ENCODE measurements at regions not wholly inside any gene's neighbourhood (a gene's known extent, or its start where the extent isn't known, plus 50 kb on each side); places are given as distances from the start of the nearest gene placed in this dataset.

- H3K4me3 ChIP-seq (ENCODE audit: low read depth in 1 of 2, low read length in 2 of 2): no peak overlapping the region
- H3K9me3 ChIP-seq (ENCODE audit: low read length): no peaks in the 10 kb centered on the region
- H3K27ac ChIP-seq (ENCODE audit: low read depth, low read length): no peak overlapping the region
- H3K9ac ChIP-seq (ENCODE audit: low read length): no peak overlapping the region
- H3K4me1 ChIP-seq (ENCODE audit: insufficient read depth, low read length): peaks cover 20% of the 10 kb centered on the region
- no peaks in the 10 kb centered on the region for H3K36me3 ChIP-seq (ENCODE audit: insufficient read depth, low read length)
- no peaks in the 10 kb centered on the region for H3K27me3 ChIP-seq (ENCODE audit: control insufficient read depth in 1 of 2, insufficient read depth in 2 of 2, low read length in 2 of 2)
Measured at GRCh38 chr15:39447346-39447745, 133.5 kb upstream of the THBS1 start.

DNA sequence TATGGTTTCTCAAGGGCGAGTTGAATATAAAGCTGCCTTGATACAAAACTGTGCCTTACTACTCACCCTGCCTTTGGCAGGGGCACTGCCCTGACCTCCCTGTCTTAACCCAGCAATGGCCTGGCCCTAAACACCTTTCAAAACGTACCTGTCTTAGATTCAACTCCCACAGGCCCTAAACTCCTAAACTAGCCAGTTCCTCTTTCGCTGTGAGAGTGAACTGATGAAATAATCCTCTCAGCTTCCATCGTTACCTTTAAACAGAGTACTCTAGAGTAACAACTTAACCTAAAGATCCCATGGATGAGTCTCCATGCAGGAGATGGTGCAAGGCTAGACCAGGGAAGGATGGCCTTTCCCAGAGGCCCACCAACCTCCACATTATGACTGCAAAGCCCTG lies 133.0 kb upstream of the THBS1 start:
- Histone ChIP-seq H3K4me3 (ENCODE audit: low read depth in 1 of 2, low read length in 2 of 2) (no peak overlapping the region), H3K36me3 (ENCODE audit: insufficient read depth, low read length) (no peaks in the 10 kb centered on the region), H3K9ac (ENCODE audit: low read length) (no peak overlapping the region), H3K27me3 (ENCODE audit: control insufficient read depth in 1 of 2, insufficient read depth in 2 of 2, low read length in 2 of 2) (no peaks in the 10 kb centered on the region), H3K9me3 (ENCODE audit: low read length) (no peaks in the 10 kb centered on the region), H3K27ac (ENCODE audit: low read depth, low read length) (no peak overlapping the region), H3K4me1 (ENCODE audit: insufficient read depth, low read length) (peaks cover 20% of the 10 kb centered on the region)

GRCh38 chr15:39448409-39448808 lies 132.5 kb upstream of the THBS1 start:
- no peaks in the 10 kb centered on the region for H3K27me3 ChIP-seq (ENCODE audit: control insufficient read depth in 1 of 2, insufficient read depth in 2 of 2, low read length in 2 of 2)
- H3K27ac ChIP-seq (ENCODE audit: low read depth, low read length): no peak overlapping the region
- H3K4me3 ChIP-seq (ENCODE audit: low read depth in 1 of 2, low read length in 2 of 2): no peak overlapping the region

GRCh38 chr15:39451121-39451688 lies 129.7 kb upstream of the THBS1 start:
- Histone ChIP-seq H3K27me3 (ENCODE audit: control insufficient read depth in 1 of 2, insufficient read depth in 2 of 2, low read length in 2 of 2) (no peaks in the 10 kb centered on the region), H3K4me3 (ENCODE audit: low read depth in 1 of 2, low read length in 2 of 2) (no peak overlapping the region), H3K36me3 (ENCODE audit: insufficient read depth, low read length) (no peaks in the 10 kb centered on the region), H3K27ac (ENCODE audit: low read depth, low read length) (no peak overlapping the region), H3K4me1 (ENCODE audit: insufficient read depth, low read length) (peaks cover 20% of the 10 kb centered on the region), H3K9me3 (ENCODE audit: low read length) (no peaks in the 10 kb centered on the region), H3K9ac (ENCODE audit: low read length) (no peak overlapping the region)

More at GRCh38 chr15:39448409-39448808, 132.5 kb upstream of the THBS1 start:
- Histone ChIP-seq H3K9me3 (ENCODE audit: low read length) (no peaks in the 10 kb centered on the region), H3K9ac (ENCODE audit: low read length) (no peak overlapping the region), H3K4me1 (ENCODE audit: insufficient read depth, low read length) (peaks cover 20% of the 10 kb centered on the region), H3K36me3 (ENCODE audit: insufficient read depth, low read length) (no peaks in the 10 kb centered on the region)

GRCh38 chr15:39451871-39452270 lies 129.0 kb upstream of the THBS1 start:
- H3K4me3 ChIP-seq (ENCODE audit: low read depth in 1 of 2, low read length in 2 of 2): no peak overlapping the region

DNA sequence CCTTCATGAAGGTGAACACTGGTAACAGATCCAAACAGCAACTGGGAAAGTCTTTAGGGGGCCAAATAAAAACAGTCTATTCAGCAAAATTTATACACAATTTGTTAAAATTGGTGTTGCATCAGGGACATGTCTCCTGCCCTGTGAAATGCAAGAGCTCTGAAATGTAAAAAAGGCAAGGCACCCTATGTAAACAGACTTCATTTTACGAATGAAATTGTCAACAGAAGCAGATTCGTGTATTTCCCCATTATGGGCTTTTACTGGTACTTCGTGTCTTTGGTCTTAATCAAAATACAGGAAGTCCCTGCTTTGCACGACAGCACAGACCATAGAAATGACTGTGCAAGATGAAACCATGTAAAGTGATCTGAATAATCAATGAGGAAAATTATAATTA lies 127.3 kb upstream of the THBS1 start:
- no peak overlapping the region for H3K9ac ChIP-seq (ENCODE audit: low read length)
- H3K4me3 ChIP-seq (ENCODE audit: low read depth in 1 of 2, low read length in 2 of 2): no peak overlapping the region
- no peaks in the 10 kb centered on the region for H3K9me3 ChIP-seq (ENCODE audit: low read length)
- peaks cover 20% of the 10 kb centered on the region for H3K4me1 ChIP-seq (ENCODE audit: insufficient read depth, low read length)
- H3K36me3 ChIP-seq (ENCODE audit: insufficient read depth, low read length): no peaks in the 10 kb centered on the region
- peak overlapping the region; percentile 45 for H3K27ac ChIP-seq (ENCODE audit: low read depth, low read length)
- H3K27me3 ChIP-seq (ENCODE audit: control insufficient read depth in 1 of 2, insufficient read depth in 2 of 2, low read length in 2 of 2): no peaks in the 10 kb centered on the region

More at GRCh38 chr15:39451871-39452270, 129.0 kb upstream of the THBS1 start:
- Histone ChIP-seq H3K9ac (ENCODE audit: low read length) (no peak overlapping the region), H3K27me3 (ENCODE audit: control insufficient read depth in 1 of 2, insufficient read depth in 2 of 2, low read length in 2 of 2) (no peaks in the 10 kb centered on the region), H3K9me3 (ENCODE audit: low read length) (no peaks in the 10 kb centered on the region), H3K27ac (ENCODE audit: low read depth, low read length) (no peak overlapping the region), H3K4me1 (ENCODE audit: insufficient read depth, low read length) (peaks cover 20% of the 10 kb centered on the region), H3K36me3 (ENCODE audit: insufficient read depth, low read length) (no peaks in the 10 kb centered on the region)

DNA sequence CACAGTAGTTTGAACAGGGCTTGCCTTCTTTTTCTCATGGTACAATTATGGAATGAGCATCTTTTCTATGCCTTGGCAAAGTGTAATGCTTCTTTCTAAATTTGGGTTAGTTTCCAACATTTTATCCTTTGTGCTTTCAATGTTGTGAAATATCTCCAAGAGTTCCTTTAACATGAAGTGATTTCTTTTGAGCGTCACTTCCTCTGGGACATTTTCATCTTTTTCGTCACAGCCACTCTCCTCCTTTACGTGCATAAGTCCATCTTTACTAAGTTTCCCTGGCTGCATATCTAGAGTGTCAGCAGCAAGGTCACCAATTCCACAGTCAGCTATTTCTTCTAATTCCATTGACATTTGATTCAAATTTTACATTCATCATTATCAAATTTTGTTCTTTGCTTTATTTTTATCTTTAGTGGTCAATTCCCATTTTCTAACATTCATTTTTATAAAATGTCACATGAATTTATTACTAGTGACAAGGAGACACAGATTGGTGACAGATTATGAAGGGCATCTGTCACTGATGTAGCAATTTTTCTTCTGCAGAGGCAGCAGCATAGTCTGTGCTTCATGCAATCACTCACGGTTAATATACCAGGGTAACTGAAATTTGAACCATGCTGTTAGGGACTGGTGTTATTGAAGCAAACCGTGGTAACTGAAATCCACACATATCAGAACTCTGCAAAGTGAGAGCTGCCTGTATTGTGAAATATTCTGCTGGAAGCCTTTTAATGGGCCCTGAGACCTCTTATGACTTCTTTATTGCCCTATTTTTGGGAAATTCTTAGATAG lies 126.5 kb upstream of the THBS1 start:
- Histone ChIP-seq H3K36me3 (ENCODE audit: insufficient read depth, low read length) (no peaks in the 10 kb centered on the region), H3K27ac (ENCODE audit: low read depth, low read length) (no peak overlapping the region), H3K9me3 (ENCODE audit: low read length) (no peaks in the 10 kb centered on the region), H3K27me3 (ENCODE audit: control insufficient read depth in 1 of 2, insufficient read depth in 2 of 2, low read length in 2 of 2) (no peaks in the 10 kb centered on the region), H3K4me3 (ENCODE audit: low read depth in 1 of 2, low read length in 2 of 2) (no peak overlapping the region), H3K4me1 (ENCODE audit: insufficient read depth, low read length) (peaks cover 20% of the 10 kb centered on the region), H3K9ac (ENCODE audit: low read length) (no peak overlapping the region)

DNA sequence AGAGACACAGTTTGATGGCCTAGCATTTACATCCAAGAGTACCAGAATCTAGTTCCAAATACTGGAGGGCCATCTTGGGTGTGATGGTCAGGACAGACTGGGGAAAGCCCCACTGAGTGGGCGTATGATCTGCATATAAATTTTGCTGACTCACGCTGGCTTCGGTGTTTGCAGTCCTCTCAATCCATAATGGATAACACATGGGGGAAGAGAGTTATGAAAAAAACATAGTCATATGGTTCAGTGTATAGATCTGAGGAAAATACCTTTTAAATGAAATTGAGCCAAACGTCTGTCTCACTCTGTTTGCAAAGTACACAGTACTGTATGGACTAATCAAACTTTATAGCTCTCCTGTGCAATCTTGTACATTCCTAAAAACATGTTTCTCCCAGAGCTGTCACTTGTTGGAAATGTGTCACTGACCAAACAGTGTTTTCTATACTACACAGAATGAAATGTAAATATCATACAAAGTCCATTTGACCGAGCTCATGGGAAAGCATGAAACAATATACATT lies 125.3 kb upstream of the THBS1 start:
- Histone ChIP-seq H3K9ac (ENCODE audit: low read length) (no peak overlapping the region), H3K4me3 (ENCODE audit: low read depth in 1 of 2, low read length in 2 of 2) (no peak overlapping the region), H3K36me3 (ENCODE audit: insufficient read depth, low read length) (no peaks in the 10 kb centered on the region), H3K27me3 (ENCODE audit: control insufficient read depth in 1 of 2, insufficient read depth in 2 of 2, low read length in 2 of 2) (no peaks in the 10 kb centered on the region), H3K27ac (ENCODE audit: low read depth, low read length) (no peak overlapping the region), H3K4me1 (ENCODE audit: insufficient read depth, low read length) (peaks cover 15% of the 10 kb centered on the region), H3K9me3 (ENCODE audit: low read length) (no peaks in the 10 kb centered on the region)

GRCh38 chr15:39456159-39456558 lies 124.7 kb upstream of the THBS1 start:
- H3K4me1 ChIP-seq (ENCODE audit: insufficient read depth, low read length): peaks cover 9% of the 10 kb centered on the region
- no peaks in the 10 kb centered on the region for H3K27me3 ChIP-seq (ENCODE audit: control insufficient read depth in 1 of 2, insufficient read depth in 2 of 2, low read length in 2 of 2)
- no peak overlapping the region for H3K27ac ChIP-seq (ENCODE audit: low read depth, low read length)
- no peak overlapping the region for H3K4me3 ChIP-seq (ENCODE audit: low read depth in 1 of 2, low read length in 2 of 2)
- H3K36me3 ChIP-seq (ENCODE audit: insufficient read depth, low read length): no peaks in the 10 kb centered on the region
- no peak overlapping the region for H3K9ac ChIP-seq (ENCODE audit: low read length)
- no peaks in the 10 kb centered on the region for H3K9me3 ChIP-seq (ENCODE audit: low read length)

DNA sequence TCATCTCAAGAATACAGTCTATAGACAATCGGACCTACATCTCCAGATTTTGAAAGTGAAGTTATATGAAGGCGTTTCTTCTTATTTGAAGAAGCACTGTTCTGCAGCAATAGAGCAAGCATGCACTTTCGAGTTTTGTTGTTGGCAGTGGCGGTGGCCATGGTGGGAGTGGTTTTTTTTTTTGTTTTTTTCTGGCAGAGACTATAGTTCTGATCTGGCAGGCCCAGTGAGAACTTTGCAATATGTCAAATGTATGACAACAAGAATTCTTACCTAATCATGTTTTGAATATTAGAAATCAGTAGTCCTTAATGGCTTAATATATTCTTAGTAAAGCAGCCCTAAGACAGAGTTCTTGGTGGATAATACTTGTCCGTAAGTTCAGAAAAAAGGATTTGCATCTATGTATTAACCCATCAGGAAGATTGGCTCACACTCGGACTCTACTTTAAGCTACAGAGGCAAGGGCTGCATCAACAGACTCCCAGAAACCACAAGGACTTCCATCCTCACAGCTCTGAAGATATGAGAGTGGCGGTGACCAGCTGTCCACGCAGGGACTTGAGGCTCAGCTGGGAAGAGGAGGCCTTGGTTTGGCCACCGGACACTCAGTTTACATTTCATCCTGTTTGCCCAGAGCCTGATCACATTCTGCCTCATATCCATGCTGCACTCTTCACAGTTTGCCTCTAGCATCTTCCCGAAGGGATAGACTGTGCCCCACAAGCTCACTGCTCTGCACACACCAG lies 124.1 kb upstream of the THBS1 start:
- H3K9ac ChIP-seq (ENCODE audit: low read length): no peak overlapping the region
- H3K9me3 ChIP-seq (ENCODE audit: low read length): no peaks in the 10 kb centered on the region
- peaks cover 9% of the 10 kb centered on the region for H3K4me1 ChIP-seq (ENCODE audit: insufficient read depth, low read length)
- H3K36me3 ChIP-seq (ENCODE audit: insufficient read depth, low read length): no peaks in the 10 kb centered on the region
- no peak overlapping the region for H3K27ac ChIP-seq (ENCODE audit: low read depth, low read length)
- H3K4me3 ChIP-seq (ENCODE audit: low read depth in 1 of 2, low read length in 2 of 2): no peak overlapping the region
- no peaks in the 10 kb centered on the region for H3K27me3 ChIP-seq (ENCODE audit: control insufficient read depth in 1 of 2, insufficient read depth in 2 of 2, low read length in 2 of 2)

DNA sequence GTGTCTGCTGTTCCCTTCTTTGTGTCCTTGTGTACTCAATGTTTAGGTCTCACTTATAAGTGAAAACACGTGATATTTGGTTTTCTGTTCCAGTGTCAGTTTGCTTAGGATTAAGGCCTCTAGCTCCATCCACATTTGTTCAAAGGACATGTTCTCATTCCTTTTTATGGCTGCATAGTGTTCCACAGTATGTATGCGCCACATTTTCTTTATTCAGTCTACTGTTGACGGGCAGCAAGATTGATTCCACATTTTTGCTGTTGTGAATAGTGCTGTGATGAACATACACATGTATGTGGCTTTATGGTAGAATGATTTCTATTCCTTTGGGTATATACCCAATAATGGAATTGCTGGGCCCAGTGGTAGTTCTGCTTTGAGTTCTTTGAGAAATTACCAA lies 122.7 kb upstream of the THBS1 start:
- Histone ChIP-seq H3K27ac (ENCODE audit: low read depth, low read length) (no peak overlapping the region), H3K9me3 (ENCODE audit: low read length) (no peaks in the 10 kb centered on the region), H3K4me3 (ENCODE audit: low read depth in 1 of 2, low read length in 2 of 2) (no peak overlapping the region), H3K27me3 (ENCODE audit: control insufficient read depth in 1 of 2, insufficient read depth in 2 of 2, low read length in 2 of 2) (no peaks in the 10 kb centered on the region), H3K36me3 (ENCODE audit: insufficient read depth, low read length) (no peaks in the 10 kb centered on the region), H3K9ac (ENCODE audit: low read length) (no peak overlapping the region), H3K4me1 (ENCODE audit: insufficient read depth, low read length) (peaks cover 11% of the 10 kb centered on the region)
